HG03432 (cell line): ENCODE measurements at regions not wholly inside any gene's neighbourhood (a gene's known extent, or its start where the extent isn't known, plus 50 kb on each side); places are given as distances from the start of the nearest gene placed in this dataset.

Source experiments
- ATAC-seq: cut with Tn5 transposase; IDR thresholded peaks from one replicate; pipeline ENCODE4 v1.9.1; 2021; ENCODE audit warnings: mild to moderate bottlenecking, moderate library complexity; ENCODE audit not compliant: unreplicated experiment

DNA sequence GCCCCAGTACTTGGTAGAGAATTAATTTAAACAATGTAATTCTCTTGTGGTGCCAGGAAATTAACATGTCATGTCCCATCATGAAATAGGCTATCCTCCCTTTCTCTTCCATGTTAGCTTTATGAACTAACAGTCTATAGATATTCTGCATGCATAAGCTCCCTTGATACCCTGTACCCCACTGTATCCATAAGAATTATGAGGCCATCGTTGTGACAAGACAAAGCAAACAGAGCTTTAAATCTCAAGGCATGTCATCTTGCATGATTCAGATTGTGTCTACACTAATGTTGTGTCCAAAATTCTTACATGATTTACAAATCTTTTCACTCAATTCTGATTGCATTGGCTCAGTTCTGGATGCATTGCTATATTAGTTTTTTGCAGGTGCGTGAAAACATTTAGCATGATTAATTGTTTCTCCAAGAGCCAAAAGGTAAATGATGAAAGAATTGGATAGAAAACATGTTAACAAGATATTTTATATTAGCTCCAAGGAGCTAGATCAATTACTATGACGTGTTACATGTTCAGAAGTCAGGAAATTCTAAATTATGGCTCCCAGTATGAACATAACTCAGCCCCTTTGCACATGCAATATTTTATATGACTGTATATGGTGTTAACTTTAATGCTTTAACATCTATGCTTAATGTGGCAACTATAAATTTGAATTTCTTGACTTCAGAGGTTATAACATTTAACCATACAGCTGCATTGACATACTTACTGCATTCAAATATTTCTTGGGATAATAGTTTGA is 620.3 kb downstream of the SLC4A3 start:
- no peak for ATAC-seq

DNA sequence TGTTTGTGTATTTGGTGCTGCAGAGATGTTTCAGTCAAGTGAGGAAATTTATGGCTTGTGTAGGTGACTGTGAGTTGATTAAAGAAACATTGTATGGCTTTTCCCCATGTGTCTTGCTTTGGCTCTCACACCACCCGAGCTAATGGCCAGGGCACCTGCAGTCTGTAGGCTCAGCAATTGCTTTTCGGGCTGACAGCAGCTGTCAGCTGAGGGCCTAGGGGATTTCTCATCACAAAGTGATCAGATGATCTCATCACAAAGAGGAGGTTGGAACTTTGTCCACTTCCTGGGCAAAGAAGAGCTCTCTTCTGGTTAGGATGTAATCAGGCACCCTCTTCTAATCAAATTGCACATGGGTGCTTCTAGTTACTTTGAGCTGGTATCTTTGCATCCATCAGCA is 632.2 kb downstream of the SLC4A3 start:
- ATAC-seq: no peak

DNA sequence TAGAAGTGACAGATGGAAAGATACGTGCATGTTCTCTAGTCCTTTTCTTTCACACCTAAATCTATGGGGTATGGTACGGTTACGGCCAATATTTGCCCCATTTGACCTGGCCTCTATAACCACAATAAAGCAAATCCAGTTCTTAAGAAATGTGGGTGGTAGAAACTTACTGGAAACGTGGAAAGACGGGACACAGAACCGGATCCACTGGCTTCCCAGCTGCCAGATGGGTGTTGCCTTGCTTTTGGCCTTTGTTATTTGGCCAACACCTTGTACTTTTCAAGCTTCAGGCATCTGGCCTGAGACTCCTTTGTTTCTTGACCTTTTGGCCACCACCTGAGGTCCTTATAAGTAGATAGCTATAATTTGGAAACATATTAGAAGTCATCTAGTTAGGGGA is 635.9 kb downstream of the SLC4A3 start:
- no peak for ATAC-seq

DNA sequence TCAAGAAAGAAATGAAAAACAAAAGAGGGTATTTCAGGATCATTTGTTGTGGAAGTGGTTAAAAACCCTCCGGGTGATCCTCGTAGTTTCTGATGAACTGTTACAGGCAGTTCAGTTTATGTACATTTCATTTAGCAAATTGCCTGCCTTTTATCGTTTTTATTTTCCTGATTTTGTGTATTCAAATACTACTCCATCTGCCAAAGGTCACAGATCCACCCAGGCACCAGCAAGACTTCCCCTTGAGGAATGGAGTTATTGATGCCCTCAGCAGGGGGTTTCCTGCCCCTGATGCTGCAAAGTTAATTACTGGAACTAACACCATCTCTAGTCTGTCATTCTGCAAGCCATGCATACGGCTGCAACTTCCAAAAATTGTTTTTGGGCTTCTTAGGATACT is 641.9 kb downstream of the SLC4A3 start:
- ATAC-seq: no peak

DNA sequence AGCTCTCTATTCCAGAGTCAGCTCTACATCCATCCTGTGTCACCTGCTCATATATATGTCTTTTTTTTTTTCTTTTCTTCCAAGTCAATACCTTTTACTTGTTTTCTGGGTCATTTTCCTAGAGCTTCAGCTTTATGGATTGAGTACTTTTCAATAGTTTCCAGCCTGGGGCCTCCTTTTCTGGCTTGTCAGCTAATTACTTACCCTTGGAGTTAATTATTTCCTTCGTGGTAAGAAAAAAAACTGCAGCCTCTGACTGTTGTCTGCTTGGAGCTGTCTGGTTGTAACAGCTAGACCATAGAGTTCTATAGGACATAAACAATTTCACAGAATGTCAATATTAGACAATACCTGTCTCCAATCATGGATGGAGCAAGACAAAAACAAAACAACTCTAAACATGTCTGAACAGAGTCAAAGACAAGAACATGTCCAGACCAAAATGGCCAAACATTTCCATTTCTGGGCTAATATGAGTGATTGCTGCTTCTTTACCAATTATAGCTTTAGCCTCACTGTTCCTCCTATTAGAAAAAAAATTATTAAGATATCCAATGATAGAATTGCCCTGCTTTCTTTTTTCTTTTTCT is 643.1 kb downstream of the SLC4A3 start:
- no peak for ATAC-seq

DNA sequence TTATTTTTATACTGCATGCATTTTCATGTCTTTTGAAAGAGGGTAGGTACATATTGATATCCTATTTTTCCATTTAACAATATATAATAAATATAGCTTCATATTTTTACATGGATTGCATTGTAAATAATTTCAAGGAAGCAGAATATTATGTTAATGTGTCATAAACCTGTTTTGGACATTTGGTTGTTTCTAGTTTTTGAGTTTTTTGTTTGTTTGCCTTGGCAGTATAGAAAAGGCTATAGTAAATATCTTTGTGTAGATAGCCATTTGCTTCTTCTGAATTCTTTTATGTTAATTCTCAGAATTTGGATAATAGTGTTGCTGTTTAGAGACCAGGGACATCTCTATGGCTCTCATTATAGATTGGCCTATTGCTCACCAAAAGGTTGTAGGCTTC is 645.2 kb downstream of the SLC4A3 start:
- no peak for ATAC-seq

DNA sequence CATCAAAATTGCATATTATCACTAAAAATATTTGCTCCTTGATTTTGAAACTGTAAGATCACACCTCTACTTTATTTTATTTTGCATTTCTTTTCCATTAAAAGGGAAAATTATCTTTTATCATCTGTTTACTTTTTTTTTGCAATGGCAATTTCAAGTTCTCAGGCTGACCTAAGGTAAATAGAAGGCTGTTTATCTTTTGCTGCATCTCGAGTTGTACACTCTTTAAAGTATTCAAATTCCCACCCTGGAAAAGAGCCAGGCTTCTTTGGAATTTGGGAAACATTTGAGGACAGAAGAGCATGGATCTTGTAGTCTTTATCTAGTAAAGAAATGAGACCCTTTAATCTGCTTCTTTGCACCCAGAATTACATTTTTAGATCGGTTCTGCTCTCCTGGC is 645.7 kb downstream of the SLC4A3 start:
- ATAC-seq: no peak

DNA sequence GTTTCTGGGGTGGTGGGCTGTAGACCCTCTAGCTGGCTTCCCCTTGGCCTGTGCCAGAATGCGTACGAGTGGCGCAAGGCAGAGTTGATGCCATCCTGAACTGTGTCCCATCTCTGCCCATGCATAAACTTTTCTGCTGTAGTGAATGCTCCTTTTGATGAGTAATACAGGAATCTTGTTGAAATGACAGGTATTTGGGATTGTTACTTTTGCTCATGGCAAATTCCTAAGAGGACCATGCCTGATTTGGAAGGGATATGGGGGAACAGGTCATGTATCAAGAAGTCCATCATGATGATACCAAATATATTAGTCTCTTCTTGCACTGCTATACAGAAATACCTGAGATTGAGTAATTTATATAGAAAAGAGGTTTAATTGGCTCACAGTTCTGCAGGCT is 648.0 kb downstream of the SLC4A3 start:
- ATAC-seq: no peak

DNA sequence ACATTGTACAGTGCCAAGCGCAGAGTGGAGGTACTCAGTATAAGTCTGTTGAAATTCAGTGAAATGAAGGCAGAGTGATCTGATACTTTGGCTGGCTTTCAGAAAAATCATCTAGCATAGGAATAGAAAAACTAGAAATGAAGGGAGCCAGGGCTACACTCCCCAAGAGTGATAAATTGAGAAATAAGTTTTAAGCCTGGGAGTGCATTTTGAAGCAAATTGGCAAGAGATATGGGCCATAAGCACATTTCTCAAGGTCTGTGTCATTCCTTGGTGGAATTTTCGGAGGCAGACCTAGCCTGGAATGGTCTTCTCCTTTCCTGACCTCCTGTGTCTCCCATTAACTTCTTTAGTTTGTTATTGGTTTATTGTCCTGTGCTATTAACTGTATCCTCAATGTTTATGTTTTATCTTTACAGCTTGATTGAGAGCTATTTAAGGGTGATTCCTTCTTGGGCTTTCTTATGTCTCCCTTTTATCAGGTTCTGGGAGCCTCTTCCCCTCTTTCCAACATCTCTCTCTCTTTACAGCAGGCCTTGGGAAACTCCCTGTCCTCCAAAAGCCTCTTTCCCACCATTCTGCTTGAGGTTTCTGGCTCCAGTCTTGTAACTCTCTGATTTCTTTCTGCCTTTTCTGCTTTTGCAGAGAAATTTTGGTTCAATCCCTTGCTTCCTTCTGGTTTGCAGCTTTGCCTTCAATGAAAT is 649.5 kb downstream of the SLC4A3 start:
- ATAC-seq: no peak

DNA sequence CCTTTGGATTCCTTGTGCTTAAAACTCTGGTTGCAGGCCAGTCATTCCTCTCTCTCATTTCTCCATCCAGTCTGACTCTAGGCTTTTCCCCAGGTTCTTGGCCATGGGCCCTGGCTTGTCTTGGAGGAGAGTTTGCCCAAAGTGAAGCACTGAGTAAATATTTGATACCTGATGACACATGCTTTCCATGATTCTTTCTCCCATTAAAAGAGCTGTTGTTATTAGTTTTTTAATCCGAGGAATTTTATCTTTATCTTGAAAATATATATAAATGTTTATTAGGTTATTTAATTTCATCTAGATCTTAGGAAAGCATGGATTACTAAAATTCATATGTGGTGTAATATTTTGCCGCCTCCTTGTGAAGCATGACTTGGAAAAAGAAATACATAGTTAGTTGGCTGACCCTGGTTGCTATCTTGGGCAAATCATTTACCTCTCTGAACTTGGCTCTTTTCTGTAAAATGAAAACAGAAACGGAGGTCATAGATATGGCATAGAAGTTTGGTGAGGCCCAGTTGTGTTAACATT is 650.1 kb downstream of the SLC4A3 start:
- ATAC-seq: no peak

DNA sequence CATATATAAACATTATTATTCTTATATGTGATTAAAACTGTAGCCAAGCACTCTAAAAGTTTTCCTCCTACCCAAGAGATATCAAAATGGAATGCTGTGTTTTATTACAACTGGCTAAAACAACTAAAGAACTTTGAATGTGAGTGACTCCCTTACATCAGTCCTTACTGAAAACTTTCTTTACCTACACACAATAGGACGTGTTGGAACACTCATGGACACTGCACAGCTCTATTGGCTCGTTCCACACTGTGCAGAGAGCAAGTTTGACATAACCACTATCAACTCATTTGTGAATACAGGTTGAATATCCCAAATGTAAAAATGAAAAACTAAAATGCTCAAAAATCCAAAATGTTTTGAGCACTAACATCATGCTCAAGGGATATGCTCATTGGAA is 650.6 kb downstream of the SLC4A3 start:
- no peak for ATAC-seq

DNA sequence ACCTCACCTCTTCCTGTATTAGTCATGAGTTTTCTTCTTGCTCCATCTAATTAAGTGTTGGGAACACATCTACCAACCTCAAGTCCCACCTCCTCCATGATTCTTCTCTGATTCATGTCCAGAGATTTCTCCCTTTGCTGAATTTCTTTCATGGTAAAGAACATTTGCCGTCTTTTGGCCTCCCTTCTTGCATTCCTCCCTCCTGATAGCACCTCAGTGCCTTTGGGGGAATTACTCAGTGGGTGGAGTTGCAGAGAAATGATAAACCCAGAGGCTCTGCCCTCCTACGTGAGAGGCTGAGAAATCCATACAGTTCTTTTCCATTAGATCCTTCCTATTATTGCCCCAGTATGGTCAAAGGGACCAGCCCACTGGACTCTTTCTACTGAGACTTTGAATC is 651.9 kb downstream of the SLC4A3 start:
- ATAC-seq: no peak

DNA sequence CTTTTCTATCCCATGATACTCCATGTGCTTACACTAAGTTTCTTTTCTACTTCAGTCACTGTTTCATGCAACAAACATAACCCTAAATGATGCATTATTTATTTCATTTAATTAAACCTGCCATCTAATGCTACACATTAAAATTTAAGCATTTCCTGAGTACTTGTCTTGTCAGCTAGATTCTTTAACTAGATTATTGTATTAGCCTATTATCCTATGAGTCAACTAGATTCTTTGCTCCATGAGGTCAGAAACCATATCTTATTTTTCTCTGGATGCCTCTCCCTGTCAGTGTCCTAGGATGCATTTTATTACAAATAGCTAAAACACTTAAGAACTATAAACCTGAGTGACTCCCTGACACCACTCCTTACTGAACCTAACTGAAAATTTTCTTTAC is 652.4 kb downstream of the SLC4A3 start:
- ATAC-seq: no peak

DNA sequence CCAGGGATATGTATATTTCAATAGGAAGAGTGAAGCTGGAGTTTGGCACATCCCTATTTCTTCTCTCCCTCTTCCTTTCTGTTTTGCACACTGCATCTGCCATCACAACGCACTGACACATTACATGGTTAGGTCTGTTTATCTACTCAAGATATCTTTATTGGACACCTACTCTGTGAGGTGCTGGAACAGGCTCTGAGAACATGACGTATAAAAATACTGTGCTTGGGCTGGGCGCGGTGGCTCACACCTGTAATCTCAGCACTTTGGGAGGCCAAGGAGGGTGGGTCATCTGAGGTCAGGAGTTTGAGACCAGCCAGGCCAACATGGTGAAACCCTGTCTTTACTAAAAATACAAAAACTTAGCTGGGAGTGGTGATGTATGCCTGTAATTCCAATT is 653.3 kb downstream of the SLC4A3 start:
- ATAC-seq: no peak

DNA sequence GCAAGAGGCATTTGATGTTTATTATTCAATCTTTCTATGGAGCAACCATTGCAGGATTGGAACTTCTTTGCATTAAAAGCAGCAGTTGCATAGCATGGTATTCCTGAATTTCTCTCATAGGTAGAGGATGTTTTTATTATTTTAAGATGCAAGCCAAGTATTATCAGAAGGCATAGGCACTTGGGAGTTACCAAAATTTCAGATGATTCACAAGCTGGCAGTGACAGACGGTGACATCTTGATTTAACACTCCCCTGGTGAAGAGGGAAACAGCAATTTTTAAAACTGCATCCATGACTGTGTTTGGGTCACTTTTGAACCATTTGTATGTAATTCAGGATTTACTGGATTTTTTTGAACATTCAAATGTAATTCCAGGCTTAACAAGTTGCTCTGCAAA is 654.3 kb downstream of the SLC4A3 start:
- ATAC-seq: no peak

DNA sequence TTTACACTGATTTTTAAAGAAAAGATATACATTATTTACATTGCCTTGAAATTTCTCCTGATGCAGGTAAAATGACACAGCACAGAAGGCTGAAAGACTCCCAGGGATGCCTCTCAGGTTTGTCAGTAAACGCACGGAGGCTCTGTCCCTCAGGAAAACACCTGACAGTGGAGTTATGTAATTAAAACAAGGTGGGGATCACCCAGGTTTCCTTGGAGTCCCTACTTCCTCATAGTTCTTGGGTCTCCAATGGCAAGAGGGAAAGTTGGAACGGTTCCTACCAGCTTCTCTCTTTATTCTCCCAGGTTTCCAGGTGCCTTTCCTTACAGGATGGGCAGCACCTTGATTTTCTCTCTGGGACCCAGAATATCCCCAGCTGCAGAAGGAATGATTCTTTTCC is 654.8 kb downstream of the SLC4A3 start:
- no peak for ATAC-seq

DNA sequence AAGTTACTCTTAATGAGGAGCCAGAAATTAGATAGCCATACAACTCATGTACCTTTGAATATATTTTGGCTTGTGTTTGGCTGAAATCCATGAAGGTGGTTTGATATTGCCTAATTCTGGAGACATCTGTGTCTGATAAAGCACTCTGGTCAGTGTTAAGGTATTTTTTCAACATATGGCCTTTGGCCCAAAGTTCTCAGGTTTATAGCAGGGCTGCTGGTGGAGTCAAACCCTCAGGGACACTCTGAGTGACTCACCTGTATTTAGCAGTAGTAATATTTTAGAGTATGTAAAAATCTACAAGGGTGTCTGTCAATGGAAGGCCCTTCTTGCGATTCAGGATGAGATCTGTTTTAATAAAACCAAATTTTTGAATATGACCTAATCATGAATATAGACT is 666.5 kb downstream of the SLC4A3 start:
- no peak for ATAC-seq

DNA sequence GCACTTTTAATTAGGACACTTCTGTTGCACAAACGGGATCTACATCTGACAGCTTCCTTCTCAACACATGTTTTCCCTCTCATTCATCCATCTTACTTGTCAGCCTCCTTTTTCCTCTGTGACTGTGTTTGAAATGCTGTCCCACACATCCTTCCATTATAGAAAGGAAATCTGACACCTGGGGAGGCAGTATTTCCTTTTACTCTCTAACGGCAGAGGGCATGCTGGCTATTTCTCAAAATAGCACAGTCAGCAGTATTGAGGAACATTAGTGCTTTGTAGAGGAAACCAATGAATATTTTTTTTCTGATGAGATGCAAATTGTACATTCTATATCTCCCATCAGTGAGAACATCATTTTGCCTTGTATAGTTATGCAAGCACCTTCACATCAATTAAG is 668.7 kb downstream of the SLC4A3 start:
- no peak for ATAC-seq

DNA sequence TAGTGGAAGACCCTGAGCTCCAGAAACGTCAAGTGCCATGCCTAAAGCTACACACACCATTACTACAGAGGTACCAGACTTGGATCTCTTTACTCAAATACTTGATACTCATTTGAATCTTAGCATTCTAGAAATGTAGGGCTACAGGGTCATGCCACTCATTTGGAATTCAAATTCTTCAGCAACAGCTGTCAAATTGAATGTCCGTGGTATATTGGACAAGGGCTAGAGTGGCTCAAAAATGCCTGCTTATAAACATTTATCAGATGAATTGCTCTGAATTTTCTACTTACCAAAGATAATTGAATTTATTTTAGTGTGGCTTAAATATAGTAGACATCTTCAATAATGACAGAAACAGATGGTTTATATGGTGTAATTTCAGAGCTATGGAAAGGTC is 669.7 kb downstream of the SLC4A3 start:
- no peak for ATAC-seq

DNA sequence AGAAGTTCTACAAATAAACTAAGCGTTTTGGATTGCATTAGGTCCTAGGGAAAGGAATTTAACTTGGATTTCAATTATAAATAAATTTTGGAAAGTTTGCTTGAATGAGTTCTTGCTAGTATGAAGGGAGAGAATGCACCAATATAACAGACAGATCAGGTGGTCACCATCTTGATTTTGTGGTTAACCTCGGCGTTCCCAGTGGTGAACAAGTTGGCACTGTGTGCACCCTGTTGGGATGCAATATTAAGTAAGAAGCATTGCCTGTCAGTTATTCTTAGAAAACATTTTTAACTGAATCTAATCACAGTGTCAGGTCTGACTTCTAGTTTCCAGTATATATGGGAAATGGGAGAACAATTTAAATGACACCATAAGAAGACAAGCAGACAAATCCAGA is 673.4 kb downstream of the SLC4A3 start:
- no peak for ATAC-seq

DNA sequence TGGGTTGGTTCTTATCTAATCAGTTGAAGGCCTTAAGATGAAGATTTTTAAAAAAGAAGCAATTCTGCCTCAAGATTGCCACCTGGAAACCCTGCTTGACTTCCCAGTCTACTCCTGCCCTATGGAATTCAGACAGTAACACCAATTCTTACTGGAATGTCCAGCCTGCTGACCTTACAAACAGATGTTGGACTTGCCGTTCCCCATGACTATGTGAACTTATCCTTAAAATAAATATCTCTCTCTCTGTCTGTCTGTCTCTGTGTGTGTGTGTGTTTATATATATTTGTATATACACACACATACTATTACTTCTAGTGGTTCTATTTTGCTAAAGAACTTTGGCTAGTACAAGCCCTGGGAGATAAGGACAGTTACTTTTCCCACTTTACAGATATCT is 675.3 kb downstream of the SLC4A3 start:
- no peak for ATAC-seq

DNA sequence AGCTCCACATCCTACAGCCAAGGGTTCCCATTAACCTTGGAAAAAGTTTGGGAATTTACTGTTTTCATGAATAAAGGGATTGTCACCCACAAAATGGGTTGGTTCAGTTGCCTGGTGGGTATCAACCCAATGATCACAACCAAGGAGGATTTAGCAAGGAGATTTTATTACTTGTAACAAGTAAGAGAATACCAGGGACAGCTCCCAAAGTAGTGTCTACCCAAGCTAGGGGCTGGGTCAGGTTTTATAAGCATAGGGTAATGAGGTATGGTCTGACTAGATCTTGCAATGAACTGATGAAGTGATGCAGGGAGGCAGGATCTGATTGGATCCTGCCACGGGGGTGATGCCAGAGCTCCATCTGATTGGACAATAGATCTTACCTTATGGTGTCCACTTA is 681.8 kb downstream of the SLC4A3 start:
- no peak for ATAC-seq
